Sigmoid colon (tissue), 3 donors: ENCODE measurements at regions not wholly inside any gene's neighbourhood (a gene's known extent, or its start where the extent isn't known, plus 50 kb on each side); places are given as distances from the start of the nearest gene placed in this dataset.

Experiments
- CTCF ChIP-seq, 4 experiments: fragments of 450-650 bp in 3 of 4; fragments of 200-600 bp in 1 of 4; IDR thresholded peaks; one replicate each; pipeline ENCODE4 v1.5.1; 2016 to 2019; ENCODE audit warnings: antibody characterized with exemption in 4 of 4, mild to moderate bottlenecking in 3 of 4, moderate library complexity in 2 of 4
- POLR2A ChIP-seq, 2 donors: fragments of 450-650 bp; IDR thresholded peaks; one replicate each; pipeline ENCODE4 v1.6.1; 2016; ENCODE audit warnings: antibody characterized with exemption in 2 of 2, mild to moderate bottlenecking in 2 of 2, moderate library complexity in 2 of 2

- TF ChIP-seq CTCF (IDR thresholded peaks at IDR 0.05) (no peak), POLR2A (IDR thresholded peaks at IDR 0.05) (no peak)
Measured at GRCh38 chr7:110519851-110520250, 571.1 kb upstream of the LRRN3 start.
